Activated gamma-delta T cell treated with anti-CD3 and anti-CD28 coated beads, Interleukin-2, amount 50 U/mL, for 16 hours (primary cell): ENCODE measurements at regions not wholly inside any gene's neighbourhood (a gene's known extent, or its start where the extent isn't known, plus 50 kb on each side); places are given as distances from the start of the nearest gene placed in this dataset.
"Not testable (repeated sequence)": the region's sequence is repeated elsewhere in the genome, so short reads cannot be mapped to it uniquely, and the experiment has no call there.

ENCODE experiments used
- DNase-seq: peaks from one replicate; pipeline ENCODE4 v3.0.0-alpha.2; 2020; ENCODE audit warnings: low read depth

DNA sequence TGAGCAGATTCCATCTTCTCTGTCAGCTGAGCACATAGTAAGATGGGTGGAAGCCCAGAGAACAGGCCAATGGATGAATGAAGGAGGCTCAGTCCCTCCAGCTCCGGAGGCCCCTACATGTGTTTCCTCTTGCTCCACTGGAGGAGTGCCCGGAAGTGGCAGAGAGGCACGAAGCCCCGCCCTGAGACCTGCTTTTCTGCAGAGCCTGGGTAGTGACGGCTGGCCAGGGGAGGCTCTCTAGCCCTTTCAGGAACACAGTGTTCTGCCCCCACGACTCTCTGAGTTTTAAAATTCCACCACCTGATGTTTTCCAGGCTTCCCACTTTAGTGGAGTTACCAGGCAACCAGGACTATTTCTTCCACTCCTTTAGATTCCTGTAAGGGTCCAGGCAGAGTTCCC is 149.4 kb upstream of the SLC6A11 start:
- DNase-seq = no peak

DNA sequence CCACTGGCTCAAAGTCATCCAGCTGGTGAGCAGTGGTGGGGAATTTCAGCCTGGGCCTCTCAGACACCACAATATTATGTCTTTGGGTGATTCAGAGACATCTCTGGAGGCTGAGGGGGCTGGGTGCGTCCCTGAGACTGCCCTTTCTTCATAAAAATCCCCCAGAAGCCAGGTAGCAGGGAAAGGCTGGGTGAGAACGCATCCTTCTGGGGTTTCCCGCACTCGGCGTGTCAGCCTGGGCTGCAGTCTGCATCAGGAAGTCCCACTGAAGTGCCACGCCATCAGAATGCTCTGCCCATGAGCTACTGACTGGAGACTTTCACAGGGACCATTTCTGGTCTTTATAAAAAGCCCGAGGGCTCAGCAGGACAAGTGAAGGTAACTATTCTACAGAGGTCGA is 148.8 kb upstream of the SLC6A11 start:
- DNase-seq = no peak

DNA sequence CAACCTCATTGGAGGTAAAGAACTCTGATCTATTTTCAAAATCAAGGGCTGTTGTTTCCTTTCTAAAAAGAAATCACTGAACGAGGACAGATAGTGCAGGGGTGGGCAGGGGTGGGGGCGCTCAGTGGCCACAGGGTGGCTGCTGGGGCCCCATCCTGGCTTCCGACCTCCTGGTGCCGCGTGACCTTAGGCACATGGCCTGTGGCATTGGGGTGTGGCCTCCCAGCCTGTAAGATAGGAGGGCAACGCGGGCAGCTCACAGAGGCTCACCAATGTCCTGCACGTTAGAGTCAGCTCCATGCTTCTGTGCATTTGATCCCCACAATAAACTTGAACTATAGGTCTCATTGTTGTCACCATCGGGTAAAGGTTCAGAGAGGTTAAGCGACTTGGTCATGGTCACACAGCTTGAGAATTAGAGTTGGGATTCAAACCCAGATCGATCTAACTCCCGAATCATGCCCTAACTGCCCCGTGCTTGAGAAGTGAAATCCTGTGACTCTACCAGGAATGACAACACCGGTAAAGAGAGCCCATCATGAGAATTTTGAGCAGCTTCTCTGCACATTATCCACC is 148.0 kb upstream of the SLC6A11 start:
- no peak for DNase-seq

DNA sequence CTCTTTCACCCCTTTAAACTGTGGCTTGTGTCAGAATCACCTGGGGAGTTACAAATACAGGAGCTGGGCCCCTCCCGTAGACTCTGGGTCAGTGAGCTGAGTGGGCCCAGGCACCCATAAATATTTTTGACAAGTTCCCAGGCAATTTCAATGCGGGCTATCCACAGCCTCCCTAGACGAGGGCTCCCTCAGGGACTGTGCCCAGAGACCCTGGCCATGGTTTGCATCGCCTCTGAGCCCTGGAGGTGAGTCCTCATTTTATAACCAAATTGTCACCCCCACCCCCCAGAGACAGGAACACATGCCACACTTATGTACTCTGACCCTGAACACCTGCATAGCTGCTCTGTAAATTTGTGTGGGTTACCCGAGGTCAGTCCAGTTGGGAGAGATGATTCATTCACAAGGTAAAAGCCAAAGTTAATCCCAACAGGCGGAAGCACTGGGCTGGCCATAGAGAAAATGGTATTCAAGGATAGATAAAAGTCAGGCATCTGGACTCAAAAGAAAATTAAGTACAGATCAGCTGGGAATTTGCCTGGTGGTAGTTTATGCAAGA is 146.5 kb upstream of the SLC6A11 start:
- DNase-seq = no peak

DNA sequence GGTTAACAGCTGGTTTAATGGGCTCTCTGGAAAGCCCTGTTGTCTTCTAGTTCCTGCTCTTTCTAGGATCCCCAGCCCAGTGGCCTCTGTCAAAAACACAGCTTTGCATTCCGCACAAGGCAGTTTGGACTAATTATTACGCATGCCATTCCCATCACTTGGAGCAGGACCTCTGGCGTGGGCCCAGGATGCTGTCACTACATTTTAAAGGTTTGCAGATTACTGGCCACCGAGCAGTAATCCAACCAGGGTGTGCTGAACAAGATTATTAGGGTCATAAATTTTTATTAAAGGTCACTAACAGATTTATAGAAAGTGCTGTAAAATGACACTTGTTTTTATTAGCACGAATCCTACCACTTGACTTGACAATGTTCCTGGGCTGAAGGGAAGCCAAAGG is 143.6 kb upstream of the SLC6A11 start:
- no peak for DNase-seq

DNA sequence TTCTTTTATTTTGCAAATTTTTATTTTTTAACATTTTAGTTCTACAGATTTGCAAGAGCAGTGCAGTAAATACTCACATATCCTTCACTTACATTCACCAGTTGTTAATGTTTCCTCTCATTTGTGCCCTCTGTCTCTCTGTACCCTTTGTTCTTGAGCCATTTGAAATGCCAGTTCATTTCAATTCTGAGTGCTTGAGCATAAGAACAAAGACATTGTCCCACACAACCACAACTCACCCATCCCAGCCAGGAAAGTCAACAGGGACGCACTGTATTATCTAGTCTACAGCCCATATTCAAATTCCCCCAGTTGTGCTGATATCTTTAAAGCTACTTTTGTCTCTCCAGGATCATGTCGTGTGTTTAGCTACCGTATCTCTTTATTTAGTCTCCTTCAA is 141.4 kb upstream of the SLC6A11 start:
- DNase-seq = no peak

DNA sequence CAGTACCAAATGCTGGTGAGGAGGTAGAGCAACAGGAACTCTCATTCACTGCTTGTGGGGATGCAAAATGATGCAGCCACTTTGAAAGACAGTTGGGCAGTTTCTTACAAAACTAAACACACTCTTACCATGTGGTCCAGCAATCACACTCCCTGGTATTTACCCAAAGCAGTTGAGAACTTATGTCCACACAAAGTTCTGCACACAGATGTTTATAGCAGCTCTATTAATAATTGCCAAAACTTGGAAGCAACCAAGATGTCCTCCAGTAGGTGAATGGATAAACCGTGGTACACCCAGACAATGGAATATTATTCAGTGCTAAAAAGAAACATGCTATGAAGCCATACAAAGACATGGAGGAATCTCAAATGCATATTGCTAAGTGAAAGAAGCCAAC is 139.1 kb upstream of the SLC6A11 start:
- DNase-seq = no peak

DNA sequence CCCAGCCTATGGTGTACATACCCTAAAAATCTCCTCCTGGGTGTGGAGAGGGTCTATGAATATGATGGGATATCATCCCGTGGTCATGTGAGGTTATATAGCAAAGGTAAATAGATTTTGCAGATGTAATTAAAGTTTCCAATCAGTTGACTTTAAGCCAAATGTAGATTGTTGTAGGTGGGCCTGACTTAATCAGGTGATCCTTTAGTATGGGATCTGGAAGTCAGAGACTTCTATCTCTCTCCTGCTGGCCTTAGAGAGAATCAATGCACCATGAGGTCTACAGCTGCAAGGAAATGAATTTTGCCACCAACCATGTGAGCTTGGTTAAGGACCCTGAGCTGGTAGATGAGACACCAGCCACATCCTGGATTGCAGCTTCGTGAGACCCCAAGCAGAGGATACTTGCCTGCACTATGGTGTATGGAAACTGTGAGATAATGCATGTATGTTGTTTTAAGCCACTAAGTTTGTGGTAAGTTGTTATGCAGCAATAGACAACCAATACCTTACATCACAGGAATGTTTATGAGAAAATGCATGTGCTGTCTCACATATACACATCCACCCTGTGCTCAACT is 137.1 kb upstream of the SLC6A11 start:
- DNase-seq = no peak

DNA sequence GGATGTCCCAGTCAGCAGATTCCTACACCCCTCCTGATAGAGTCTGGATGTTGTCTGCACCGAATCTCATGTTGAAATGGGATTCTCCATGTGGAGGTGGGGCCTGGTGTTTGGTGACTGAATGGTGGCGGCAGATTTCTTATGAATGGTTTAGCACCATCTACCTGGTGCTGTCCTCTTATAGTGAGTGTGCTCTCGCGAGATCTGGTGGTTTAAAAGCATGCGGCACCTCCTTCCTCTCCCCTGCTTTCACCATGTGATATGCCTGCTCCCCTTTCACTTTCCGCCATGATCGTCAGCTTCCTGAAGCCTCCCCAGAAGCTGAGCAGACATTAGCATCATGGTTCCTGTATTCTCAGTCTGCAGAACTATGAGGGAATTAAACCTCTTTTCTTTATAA is 135.2 kb upstream of the SLC6A11 start:
- DNase-seq = no peak

DNA sequence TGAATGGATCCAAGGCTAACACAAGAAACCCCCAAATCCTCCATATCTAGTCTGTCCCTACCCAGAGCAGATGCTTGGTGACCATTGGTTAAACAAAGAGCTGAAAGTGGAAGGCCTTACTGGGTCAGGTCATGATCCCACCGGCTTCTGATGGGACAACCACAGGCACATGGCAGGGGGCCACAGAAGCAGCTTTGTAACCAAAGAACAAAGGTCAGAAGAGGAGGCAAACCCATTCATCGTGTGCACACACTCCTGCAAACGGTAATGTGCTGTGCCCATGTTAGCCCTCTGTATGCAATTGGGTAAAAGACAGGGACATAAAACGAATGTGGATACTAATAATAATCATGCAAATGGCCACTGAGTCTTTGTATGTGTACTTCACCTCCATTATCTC is 133.3 kb upstream of the SLC6A11 start:
- DNase-seq = no peak

DNA sequence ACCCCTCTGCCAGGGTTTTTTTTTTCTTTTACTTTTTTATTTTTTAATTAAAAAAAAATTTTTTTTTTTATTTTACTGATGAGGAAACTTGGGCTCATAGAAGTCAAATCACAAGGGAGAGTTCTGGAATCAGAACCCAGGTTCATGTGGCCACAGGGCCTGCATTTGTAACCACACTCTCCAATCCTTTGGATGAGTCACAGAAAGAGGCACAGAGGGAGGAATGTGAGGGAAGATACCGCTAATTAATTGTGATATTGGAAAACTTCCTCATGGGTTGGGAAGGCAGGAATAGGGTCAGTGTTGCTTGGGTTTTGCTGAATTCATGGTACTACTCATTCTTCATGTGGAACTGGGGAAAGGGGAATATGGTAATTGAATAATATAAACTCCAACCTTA is 132.9 kb upstream of the SLC6A11 start:
- DNase-seq = no peak

DNA sequence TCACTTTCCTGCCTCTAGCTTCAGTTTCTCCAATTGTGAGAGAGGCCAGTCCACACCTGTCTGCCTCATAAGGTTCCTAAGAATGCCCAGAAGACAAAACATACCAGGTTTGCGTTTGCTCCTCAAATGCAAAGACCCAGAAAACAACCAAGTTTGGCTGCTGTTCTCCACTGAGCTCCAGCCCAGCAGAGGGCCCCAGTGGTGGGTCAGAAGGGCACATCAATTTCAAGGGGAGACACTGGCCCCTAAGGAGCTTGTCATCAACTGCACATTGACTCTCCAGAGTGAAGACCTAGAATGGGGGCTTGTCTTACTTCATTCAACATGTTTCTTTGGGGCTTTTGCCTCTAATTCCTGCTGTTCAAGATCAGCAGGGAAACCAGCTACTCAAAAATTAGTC is 127.9 kb upstream of the SLC6A11 start:
- no peak for DNase-seq

DNA sequence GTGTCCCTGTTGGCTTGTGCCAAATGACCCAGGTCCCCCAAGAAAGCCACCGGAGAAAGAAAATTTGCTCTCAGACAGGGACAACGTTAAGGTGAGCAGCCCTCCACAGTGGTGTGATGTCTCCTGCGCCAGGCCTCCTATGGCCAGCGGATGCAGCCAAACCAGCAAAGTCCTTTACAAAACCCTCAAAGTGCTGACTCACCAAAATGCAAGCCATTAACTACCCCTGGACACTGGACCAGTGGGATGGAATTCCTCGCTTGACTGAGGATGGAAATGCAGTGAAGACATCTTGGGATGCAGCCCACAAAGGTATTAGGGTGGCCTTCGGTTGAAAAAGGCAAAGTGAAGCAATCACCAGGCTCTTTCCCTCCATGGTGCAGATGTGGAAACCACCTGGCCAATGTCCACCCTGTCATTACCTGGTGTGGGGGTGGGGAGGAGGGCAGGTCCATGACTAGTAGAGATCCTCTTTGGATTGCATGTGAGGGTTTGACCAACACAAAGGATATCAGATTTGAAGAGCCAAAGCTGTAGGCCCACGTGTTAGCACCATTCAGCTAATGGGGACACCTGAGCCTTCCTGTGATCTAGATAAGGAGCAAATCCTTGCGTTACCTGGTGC is 127.4 kb upstream of the SLC6A11 start:
- no peak for DNase-seq

DNA sequence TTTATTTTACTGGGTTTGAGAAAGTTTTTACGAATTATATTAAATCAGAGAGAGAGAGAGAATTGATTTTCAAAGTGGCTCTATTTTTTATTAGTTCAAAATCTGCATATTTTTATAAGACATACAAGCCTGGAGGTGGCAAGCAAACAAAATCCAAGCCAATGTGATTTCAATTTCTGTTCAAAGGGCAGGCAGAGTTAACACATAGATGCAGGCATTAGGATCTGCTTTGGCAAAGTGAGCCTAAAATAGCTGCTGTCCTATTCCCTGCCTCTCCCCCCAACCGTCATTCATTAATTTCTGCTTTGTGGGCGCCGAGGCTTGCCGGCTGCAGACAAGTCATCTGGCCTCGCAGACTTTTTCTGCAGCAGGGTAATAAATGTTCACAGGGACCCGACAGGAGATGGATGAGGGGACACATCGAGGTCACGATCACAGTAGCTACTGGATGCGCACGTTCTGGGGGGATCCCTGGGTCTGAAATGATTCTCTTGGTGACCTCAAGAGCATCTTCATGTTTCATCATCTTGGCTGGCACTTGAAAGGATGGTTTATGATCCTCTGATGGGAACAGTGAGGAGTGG is 123.9 kb upstream of the SLC6A11 start:
- DNase-seq = no peak

DNA sequence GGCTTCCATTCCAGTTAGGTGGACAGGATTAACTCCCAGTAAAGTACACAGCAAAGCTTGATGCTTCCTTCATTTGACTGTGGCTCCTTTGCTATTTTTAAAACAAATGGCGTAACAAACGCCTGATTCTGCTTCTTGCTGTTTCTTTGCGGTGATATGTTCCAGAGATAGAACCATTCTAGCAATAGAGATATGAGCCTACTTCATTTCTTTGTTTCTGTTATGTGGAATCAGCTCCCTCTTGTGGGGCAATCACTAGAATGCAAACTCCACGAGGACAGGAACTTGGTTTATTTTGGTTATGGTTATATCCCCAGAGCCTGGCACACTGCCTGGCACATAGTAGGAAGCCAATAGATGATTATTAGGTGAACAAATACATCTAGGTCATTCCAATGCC is 122.6 kb upstream of the SLC6A11 start:
- no peak for DNase-seq

DNA sequence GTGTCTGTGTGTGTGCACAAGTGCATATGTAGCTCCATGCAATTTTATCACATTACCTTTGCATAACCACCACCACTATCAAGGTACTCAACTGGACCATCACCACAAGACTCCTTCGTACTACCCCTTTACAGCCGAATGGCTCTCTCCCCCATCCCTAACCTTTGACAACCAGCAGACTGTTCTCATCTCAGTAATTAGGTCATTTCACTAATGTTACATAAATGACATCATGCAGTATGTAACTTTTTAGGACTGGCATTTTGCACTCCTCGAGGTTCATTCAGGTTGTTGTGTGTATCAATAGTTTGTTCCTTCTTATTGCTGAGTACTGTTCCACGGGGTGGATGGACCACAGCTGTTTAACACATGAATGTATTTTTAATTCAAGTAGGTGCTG is 121.8 kb upstream of the SLC6A11 start:
- no peak for DNase-seq

DNA sequence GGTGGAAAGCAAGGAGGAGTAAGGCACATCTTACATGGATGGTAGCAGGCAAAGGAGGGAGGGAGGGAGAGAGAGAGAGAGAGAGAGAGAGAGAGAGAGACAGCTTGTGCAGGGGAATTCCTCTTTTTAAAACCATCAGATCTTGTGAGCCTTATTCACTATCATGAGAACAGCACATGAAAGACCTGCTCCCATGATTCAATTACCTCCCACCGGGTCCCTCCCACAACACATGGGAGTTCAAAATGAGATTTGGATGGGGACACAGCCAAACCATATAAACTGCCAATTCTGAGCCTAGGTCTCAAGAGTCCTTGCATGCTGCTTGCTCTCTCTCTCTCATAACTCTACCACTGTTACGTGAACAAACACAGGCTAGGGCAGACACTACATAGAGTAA is 120.8 kb upstream of the SLC6A11 start:
- DNase-seq = not testable (repeated sequence)

DNA sequence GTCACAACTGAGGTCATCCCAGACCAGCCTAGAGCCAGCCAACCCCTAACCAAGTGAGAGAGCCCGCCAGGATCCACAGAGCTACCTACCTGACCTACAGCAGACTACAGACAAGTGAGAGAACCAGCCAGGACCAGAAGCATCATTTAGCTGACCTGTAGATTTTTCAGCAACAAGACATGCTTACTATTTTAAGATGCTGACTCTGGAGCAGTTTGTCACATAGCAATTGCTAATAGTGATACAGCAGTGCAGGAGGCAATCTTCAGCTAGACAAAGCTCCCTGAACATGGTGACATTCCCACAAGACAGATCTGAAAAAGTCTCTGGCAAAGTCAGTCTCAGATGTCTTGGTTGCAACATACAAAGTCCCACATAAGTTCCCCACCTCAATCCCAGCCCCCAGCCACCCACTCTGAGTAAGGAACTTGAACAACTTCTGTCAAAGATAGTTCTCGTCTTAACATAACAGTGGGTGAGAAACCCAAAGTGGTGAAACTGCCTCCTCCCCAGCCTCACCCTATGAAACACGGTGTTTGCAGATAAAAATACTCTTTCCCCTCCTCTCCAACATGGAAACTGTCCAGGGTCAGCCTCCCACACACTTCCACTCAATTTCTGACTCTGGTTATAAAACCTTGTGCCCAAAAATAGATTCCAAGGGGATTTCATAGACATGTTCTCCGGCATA is 120.3 kb upstream of the SLC6A11 start:
- no peak for DNase-seq

DNA sequence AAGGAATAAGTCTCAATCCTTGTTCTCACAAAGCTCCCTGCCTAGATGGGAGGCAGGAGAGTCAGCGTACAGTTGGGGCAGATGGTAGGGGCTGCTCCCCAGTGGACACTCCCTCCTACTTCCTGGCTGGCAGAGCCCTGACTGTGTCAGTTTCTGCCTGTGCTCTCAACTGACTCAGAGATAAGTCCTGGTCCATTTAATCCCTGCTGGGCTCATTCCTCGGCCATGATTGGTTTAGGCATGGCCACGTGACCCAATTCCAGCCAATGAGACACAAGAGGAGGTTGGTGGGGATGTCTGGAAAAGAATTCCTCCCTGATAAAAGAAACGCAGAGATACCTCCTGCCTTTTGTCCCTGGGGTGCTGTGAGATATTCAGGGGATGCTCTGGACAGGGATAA is 118.1 kb upstream of the SLC6A11 start:
- DNase-seq = no peak

DNA sequence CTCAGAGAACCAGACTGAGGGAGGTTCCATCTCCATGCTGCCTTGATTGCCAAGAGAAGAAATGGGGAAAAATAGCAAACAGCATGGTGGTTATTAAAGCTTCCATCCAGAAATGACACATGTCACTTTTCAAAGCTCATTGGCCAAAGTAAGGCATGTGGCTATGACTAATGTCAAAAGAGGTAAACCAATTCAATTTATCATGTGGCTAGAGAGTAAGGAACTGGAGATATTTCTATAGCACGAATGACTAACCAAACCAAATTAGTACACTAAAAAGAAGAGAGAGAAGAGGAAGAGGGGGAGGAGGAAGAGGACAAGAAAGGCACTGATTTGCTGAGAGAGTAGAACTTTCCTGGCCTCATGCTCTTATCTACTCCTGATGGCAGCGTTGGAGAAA is 115.2 kb upstream of the SLC6A11 start:
- no peak for DNase-seq

DNA sequence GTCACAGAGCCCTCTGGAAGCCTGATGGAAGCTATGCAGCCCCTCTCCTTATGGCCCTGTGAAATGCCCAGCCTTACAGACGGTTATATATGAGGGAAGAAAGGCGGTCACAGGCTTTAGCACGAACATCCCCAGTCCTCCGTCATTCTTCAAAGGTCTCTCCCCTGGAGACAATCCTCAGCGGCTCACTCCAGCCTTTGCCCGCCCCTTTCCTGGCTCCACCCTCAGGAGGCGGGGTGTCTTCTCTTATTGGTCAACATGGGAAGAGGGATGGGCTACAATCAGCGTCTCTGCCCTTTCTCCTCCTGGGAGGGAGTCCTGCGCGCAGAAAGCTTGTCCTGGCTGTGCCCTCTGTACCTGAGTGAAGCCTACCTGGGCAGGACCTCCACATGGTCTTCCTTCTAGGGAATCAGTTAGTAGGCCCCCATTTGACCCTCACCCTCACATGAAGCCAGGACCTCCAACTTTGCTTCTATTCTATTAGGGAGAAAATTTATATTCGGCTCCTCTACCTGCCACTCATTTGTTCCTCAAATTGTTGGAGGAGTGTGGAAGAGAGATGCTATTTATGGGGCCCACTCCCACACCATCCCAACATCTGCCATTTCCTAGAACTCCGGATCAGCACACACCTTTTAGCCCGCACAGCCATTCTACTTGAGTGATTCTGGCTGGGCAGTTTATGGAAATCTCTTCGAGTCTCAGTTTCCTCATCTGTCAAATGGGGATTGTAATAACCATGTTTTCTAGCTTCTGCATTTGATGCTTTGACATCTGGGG is 112.9 kb upstream of the SLC6A11 start:
- DNase-seq = no peak

DNA sequence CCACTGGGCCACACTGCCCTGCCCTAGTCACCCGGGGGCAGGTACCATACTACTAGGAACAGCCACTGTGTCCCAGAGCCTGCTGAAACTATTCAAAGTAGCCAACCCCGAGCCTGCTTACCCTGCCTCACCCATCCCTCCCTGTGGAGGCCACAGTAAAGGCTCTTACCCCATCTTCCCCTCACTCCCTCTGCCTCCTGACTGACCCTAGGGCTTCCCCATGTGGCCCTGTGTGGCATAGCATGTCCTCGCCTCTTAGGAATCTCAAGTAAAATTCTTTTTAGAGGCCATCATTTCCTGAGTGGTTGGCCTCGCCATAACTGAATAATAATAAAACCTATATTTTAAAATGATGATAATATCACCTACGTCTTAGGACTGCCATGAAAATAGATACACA is 112.2 kb upstream of the SLC6A11 start:
- no peak for DNase-seq
